T-helper 1 cell treated with Interleukin-12 subunit alpha and Interleukin-12 subunit beta and Interleukin-4 antibody, amounts not matched to agents 30 ng/mL and 1 ng/mL, for 36 hours (primary cell): ENCODE measurements at regions not wholly inside any gene's neighbourhood (a gene's known extent, or its start where the extent isn't known, plus 50 kb on each side); places are given as distances from the start of the nearest gene placed in this dataset.

Experiments used
- intact Hi-C: fragments of 100-400 bp; cut with micrococcal nuclease; formaldehyde crosslinking; loops from one replicate; pipeline ENCODE4 v1.15.1; 2024

GRCh38 chr5:54621709-54622108 lies 104.2 kb downstream of the SNX18 start:
- intact Hi-C loops = no loop called here

- intact Hi-C loops = no loop called here
Observed at GRCh38 chr5:54621048-54621447, 103.5 kb downstream of the SNX18 start.

- intact Hi-C loops = no loop called here
Observed at GRCh38 chr5:54620141-54620933, 102.8 kb downstream of the SNX18 start.

GRCh38 chr5:54619731-54620130 lies 102.2 kb downstream of the SNX18 start:
- intact Hi-C loops = loop anchor here (10.0 kb wide), 1 partner anchor 525 kb away; no protein-coding TSS in a partner anchor

- intact Hi-C loops = loop anchor here (10.0 kb wide), 1 partner anchor 528 kb away; no protein-coding TSS in a partner anchor
Observed at GRCh38 chr5:54616518-54617220, 99.1 kb downstream of the SNX18 start.

- intact Hi-C loops = loop anchor here (10.0 kb wide), 1 partner anchor 529 kb away; no protein-coding TSS in a partner anchor
Observed at GRCh38 chr5:54616031-54616430, 98.5 kb downstream of the SNX18 start.

GRCh38 chr5:54615381-54615780 lies 97.8 kb downstream of the SNX18 start:
- intact Hi-C loops = loop anchor here (10.0 kb wide), 1 partner anchor 529 kb away; no protein-coding TSS in a partner anchor

- intact Hi-C loops = loop anchor here (10.0 kb wide), 1 partner anchor 532 kb away; no protein-coding TSS in a partner anchor
Observed at GRCh38 chr5:54612711-54613110, 95.2 kb downstream of the SNX18 start.

- intact Hi-C loops = loop anchor here (2.0 to 10.0 kb wide), 3 partner anchors 63 to 533 kb away; partner anchors contain the start of gene ARL15
Observed at GRCh38 chr5:54611290-54611951, 93.9 kb downstream of the SNX18 start.

GRCh38 chr5:54610197-54610944 lies 92.8 kb downstream of the SNX18 start:
- intact Hi-C loops = loop anchor here (1.0 to 10.0 kb wide), 11 partner anchors 14 to 534 kb away; partner anchors contain the start of genes ARL15 and SNX18

- intact Hi-C loops = no loop called here
Observed at GRCh38 chr5:54608423-54609085, 91.0 kb downstream of the SNX18 start.

GRCh38 chr5:54607006-54607405 lies 89.4 kb downstream of the SNX18 start:
- intact Hi-C loops = no loop called here

- intact Hi-C loops = no loop called here
Observed at GRCh38 chr5:54603372-54603771, 85.8 kb downstream of the SNX18 start.

- intact Hi-C loops = no loop called here
Observed at GRCh38 chr5:54602475-54602874, 84.9 kb downstream of the SNX18 start.

GRCh38 chr5:54601411-54602230 lies 84.1 kb downstream of the SNX18 start:
- intact Hi-C loops = no loop called here
